ENCODE measurements at regions not wholly inside any gene's neighbourhood (a gene's known extent, or its start where the extent isn't known, plus 50 kb on each side); places are given as distances from the start of the nearest gene placed in this dataset.

- Histone ChIP-seq H3K27ac (replicated peaks in 1 of 4) (no peak overlapping the region), H3K4me3 (no peak overlapping the region), H3K36me3 (no peaks in the 10 kb centered on the region), H3K27me3 (no peaks in the 10 kb centered on the region), H3K9me3 (no peaks in the 10 kb centered on the region), H3K4me1 (no peaks in the 10 kb centered on the region)
- no peak for TF ChIP-seq POLR2A (IDR thresholded peaks at IDR 0.05; ENCODE audit: low read depth)
- intact Hi-C loops (cut with DNase I): no loop called here
- WGBS: 88% methylated on average over 2 of the region's 2 CpGs
- no peak for DNase-seq (ENCODE audit: extremely low spot score)
Measured at GRCh38 chr2:133810559-133810958, 242.3 kb upstream of the NCKAP5 start.

GRCh38 chr2:133811409-133812125 lies 243.3 kb upstream of the NCKAP5 start:
- no peak for DNase-seq (ENCODE audit: extremely low spot score)
- H3K4me1 ChIP-seq: no peaks in the 10 kb centered on the region
- no peak overlapping the region for H3K4me3 ChIP-seq
- no peaks in the 10 kb centered on the region for H3K36me3 ChIP-seq
- intact Hi-C loops (cut with DNase I): no loop called here
- no peaks in the 10 kb centered on the region for H3K9me3 ChIP-seq
- H3K27ac ChIP-seq (replicated peaks in 1 of 4): no peak overlapping the region
- TF ChIP-seq CTCF (IDR thresholded peaks at IDR 0.05): no peak
- TF ChIP-seq POLR2A (IDR thresholded peaks at IDR 0.05; ENCODE audit: low read depth): no peak
- TF ChIP-seq POLR2AphosphoS5 (IDR thresholded peaks at IDR 0.05): no peak
- no peak for TF ChIP-seq EP300 (IDR thresholded peaks at IDR 0.05)
- H3K27me3 ChIP-seq: no peaks in the 10 kb centered on the region
- WGBS: 78% methylated on average over 4 of the region's 4 CpGs

- Histone ChIP-seq H3K27me3 (no peaks in the 10 kb centered on the region), H3K36me3 (no peaks in the 10 kb centered on the region), H3K27ac (replicated peaks in 1 of 4) (no peak overlapping the region), H3K9me3 (no peaks in the 10 kb centered on the region), H3K4me1 (peaks cover 0 to 6% (median 2%) of the 10 kb centered on the region in 4 donors), H3K4me3 (no peak overlapping the region)
- TF ChIP-seq POLR2AphosphoS5 (IDR thresholded peaks at IDR 0.05): no peak
- TF ChIP-seq POLR2A (IDR thresholded peaks at IDR 0.05; ENCODE audit: low read depth): no peak
- TF ChIP-seq EP300 (IDR thresholded peaks at IDR 0.05): no peak
- TF ChIP-seq CTCF (IDR thresholded peaks at IDR 0.05): no peak
- 88% methylated on average over 4 of the region's 4 CpGs for WGBS
- DNase-seq (ENCODE audit: extremely low spot score): no peak
- intact Hi-C loops (cut with DNase I): no loop called here
Measured at GRCh38 chr2:133812826-133813617, 244.8 kb upstream of the NCKAP5 start.

- Histone ChIP-seq H3K36me3 (no peaks in the 10 kb centered on the region), H3K27me3 (no peaks in the 10 kb centered on the region), H3K4me3 (no peak overlapping the region), H3K4me1 (peaks cover 6 to 12% (median 8%) of the 10 kb centered on the region in 4 donors), H3K27ac (replicated peaks in 1 of 4) (no peak overlapping the region), H3K9me3 (no peaks in the 10 kb centered on the region)
- TF ChIP-seq EP300 (IDR thresholded peaks at IDR 0.05) (no peak), POLR2AphosphoS5 (IDR thresholded peaks at IDR 0.05) (no peak), CTCF (IDR thresholded peaks at IDR 0.05) (no peak), POLR2A (IDR thresholded peaks at IDR 0.05; ENCODE audit: low read depth) (no peak)
- no peak for DNase-seq (ENCODE audit: extremely low spot score)
- intact Hi-C loops (cut with DNase I): no loop called here
- 90% methylated on average over 4 of the region's 4 CpGs for WGBS
Measured at GRCh38 chr2:133814890-133815289, 246.6 kb upstream of the NCKAP5 start.

- TF ChIP-seq POLR2A (IDR thresholded peaks at IDR 0.05; ENCODE audit: low read depth): no peak
- TF ChIP-seq POLR2AphosphoS5 (IDR thresholded peaks at IDR 0.05): no peak
- no peak for TF ChIP-seq EP300 (IDR thresholded peaks at IDR 0.05)
- no peak for TF ChIP-seq CTCF (IDR thresholded peaks at IDR 0.05)
- Histone ChIP-seq H3K9me3 (no peaks in the 10 kb centered on the region), H3K27ac (replicated peaks in 1 of 4) (no peak overlapping the region), H3K4me3 (no peak overlapping the region), H3K36me3 (no peaks in the 10 kb centered on the region), H3K27me3 (no peaks in the 10 kb centered on the region), H3K4me1 (peaks cover 6 to 12% (median 8%) of the 10 kb centered on the region in 4 donors)
- no peak for DNase-seq (ENCODE audit: extremely low spot score)
- intact Hi-C loops (cut with DNase I): no loop called here
- 88% methylated on average over 2 of the region's 3 CpGs for WGBS
Measured at GRCh38 chr2:133816037-133816436, 247.8 kb upstream of the NCKAP5 start.

All from esophagus muscularis mucosa (tissue), 4 donors.